ENCODE measurements at regions not wholly inside any gene's neighbourhood (a gene's known extent, or its start where the extent isn't known, plus 50 kb on each side); places are given as distances from the start of the nearest gene placed in this dataset.

- Histone ChIP-seq H3K27ac (ENCODE audit: extremely low read depth, low read depth, low read length) (no peak overlapping the region), H3K4me1 (ENCODE audit: control insufficient read depth, insufficient read depth, low read length) (no peaks in the 10 kb centered on the region), H3K9me3 (ENCODE audit: control insufficient read depth, insufficient read depth, low read depth, low read length) (no peaks in the 10 kb centered on the region), H3K36me3 (ENCODE audit: control insufficient read depth in 2 of 2, insufficient read depth in 1 of 2, low read length in 2 of 2) (no peaks in the 10 kb centered on the region), H3K4me3 (ENCODE audit: low read depth, low read length) (no peak overlapping the region)
- CTCF ChIA-PET: no interaction called here
- TF ChIP-seq SCRT1 (tag by site-specific recombination; IDR thresholded peaks at IDR 0.05; ENCODE audit: borderline replicate concordance) (no peak), ZNF10 (tag by site-specific recombination; IDR thresholded peaks at IDR 0.05) (no peak), ZEB2 (tag by site-specific recombination; IDR thresholded peaks at IDR 0.05) (no peak), ZNF571 (tag by site-specific recombination; IDR thresholded peaks at IDR 0.05) (no peak), ZBTB21 (tag by site-specific recombination; IDR thresholded peaks at IDR 0.05) (no peak), RBAK (tag by site-specific recombination; IDR thresholded peaks at IDR 0.05) (no peak), ZNF404 (tag by site-specific recombination; IDR thresholded peaks at IDR 0.05) (no peak), ZNF658 (tag by site-specific recombination; IDR thresholded peaks at IDR 0.05) (no peak), ZSCAN30 (tag by site-specific recombination; IDR thresholded peaks at IDR 0.05) (no peak), ZSCAN18 (tag by site-specific recombination; IDR thresholded peaks at IDR 0.05) (no peak)
- POLR2A ChIA-PET: no interaction called here
Observed at GRCh38 chr12:60180298-60180697, 584.5 kb downstream of the SLC16A7 start.

GRCh38 chr12:60182354-60182753 lies 586.5 kb downstream of the SLC16A7 start:
- TF ChIP-seq ZNF544 (tag by site-specific recombination; IDR thresholded peaks at IDR 0.05) (no peak), EGR2 (tag by site-specific recombination; IDR thresholded peaks at IDR 0.05; ENCODE audit: low read depth) (no peak), ZNF423 (tag by site-specific recombination; IDR thresholded peaks at IDR 0.05) (no peak), ZNF792 (tag by site-specific recombination; IDR thresholded peaks at IDR 0.05) (no peak), ZNF18 (tag by site-specific recombination; IDR thresholded peaks at IDR 0.05) (no peak), ZNF214 (tag by site-specific recombination; IDR thresholded peaks at IDR 0.05; ENCODE audit: borderline replicate concordance) (no peak), ZNF521 (tag by site-specific recombination; IDR thresholded peaks at IDR 0.05) (no peak), ZBTB26 (tag by site-specific recombination; optimal IDR thresholded peaks at IDR 0.05) (no peak), TRIM28 (IDR thresholded peaks at IDR 0.05; ENCODE audit: borderline replicate concordance, low read length) (no peak), BCL11B (tag by site-specific recombination; IDR thresholded peaks at IDR 0.05; ENCODE audit: low read depth) (no peak), GLIS2 (tag by site-specific recombination; IDR thresholded peaks at IDR 0.05) (no peak), ZNF280C (tag by site-specific recombination; IDR thresholded peaks at IDR 0.05) (no peak), CTCF (tag by site-specific recombination; IDR thresholded peaks at IDR 0.05) (no peak), OSR2 (tag by site-specific recombination; IDR thresholded peaks at IDR 0.05) (no peak)
- Histone ChIP-seq H3K27ac (ENCODE audit: extremely low read depth, low read depth, low read length) (no peak overlapping the region), H3K36me3 (ENCODE audit: control insufficient read depth in 2 of 2, insufficient read depth in 1 of 2, low read length in 2 of 2) (no peaks in the 10 kb centered on the region), H3K4me3 (ENCODE audit: low read depth, low read length) (no peak overlapping the region), H3K9me3 (ENCODE audit: control insufficient read depth, insufficient read depth, low read depth, low read length) (no peaks in the 10 kb centered on the region), H3K4me1 (ENCODE audit: control insufficient read depth, insufficient read depth, low read length) (no peaks in the 10 kb centered on the region)
- POLR2A ChIA-PET: no interaction called here
- CTCF ChIA-PET: no interaction called here

All from HEK293 (cell line).